Activated CD8-positive, alpha-beta T cell treated with anti-CD3 and anti-CD28 coated beads for 36 hours (primary cell): ENCODE measurements at regions not wholly inside any gene's neighbourhood (a gene's known extent, or its start where the extent isn't known, plus 50 kb on each side); places are given as distances from the start of the nearest gene placed in this dataset.

Source experiments
- ATAC-seq: fragments of 200-7000 bp; cut with Tn5 transposase; one replicate; pipeline ENCODE4 v1.10.0; 2021; ENCODE audit warnings: mild to moderate bottlenecking, moderate library complexity
- CTCF ChIA-PET: fragments of 350-600 bp; sonication (Branson Sonifier 250); formaldehyde crosslinking; loops from one replicate; lab custom pipeline; 2021; ENCODE audit warnings: antibody characterized with exemption; lab: Charles Lee
- POLR2A ChIA-PET: fragments of 350-600 bp; sonication (Branson Sonifier 250); formaldehyde crosslinking; loops from one replicate; lab custom pipeline; 2021; ENCODE audit warnings: antibody characterized with exemption; lab: Charles Lee
- DNase-seq: peaks from one replicate; pipeline ENCODE4 v3.0.0-alpha.2; 2020
- H3K27ac Mint-ChIP-seq: one replicate; pipeline ENCODE4 v1.8.0; 2021; ENCODE audit warnings: mild to moderate bottlenecking, mixed read lengths
- H3K27me3 Mint-ChIP-seq: one replicate; pipeline ENCODE4 v1.8.0; 2021; ENCODE audit warnings: mixed read lengths
- H3K36me3 Mint-ChIP-seq: one replicate; pipeline ENCODE4 v1.8.0; 2021; ENCODE audit warnings: low read depth, mixed read lengths
- H3K4me1 Mint-ChIP-seq: one replicate; pipeline ENCODE4 v1.8.0; 2021; ENCODE audit warnings: low read depth, mixed read lengths
- H3K4me3 Mint-ChIP-seq: one replicate; pipeline ENCODE4 v1.8.0; 2021; ENCODE audit warnings: mild to moderate bottlenecking, moderate library complexity, mixed read lengths
- H3K9me3 Mint-ChIP-seq: one replicate; pipeline ENCODE4 v1.8.0; 2021; ENCODE audit warnings: mixed read lengths
- intact Hi-C: fragments of 100-400 bp; cut with micrococcal nuclease; formaldehyde crosslinking; loops from one replicate; pipeline ENCODE4 v1.10.0; 2022
- TF ChIP-seq, protein P1 (sequence below): fragments of 200-600 bp; IDR thresholded peaks from one replicate; pipeline ENCODE4 v1.8.0; 2022; ENCODE audit warnings: antibody characterized with exemption, mild to moderate bottlenecking

DNA sequence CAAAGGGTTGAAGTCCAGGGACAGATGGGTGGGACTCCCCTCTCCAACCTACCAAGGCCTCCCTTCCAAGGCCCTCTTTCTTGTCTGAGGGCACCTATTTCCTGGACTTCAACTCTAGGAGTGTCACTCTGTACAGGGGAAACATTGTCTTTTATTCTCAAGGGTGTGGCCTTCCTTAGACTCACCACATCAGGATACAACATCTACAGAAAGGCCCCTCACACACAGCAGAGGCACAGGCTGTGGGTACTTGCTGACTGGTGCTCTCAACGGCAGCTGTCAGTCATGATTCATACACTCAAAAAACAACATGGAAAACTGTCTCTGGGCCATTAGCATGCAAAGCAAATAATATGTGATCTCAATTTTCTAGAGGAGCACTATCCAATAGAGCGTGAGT lies 78.0 kb downstream of the RCN1 start:
- no peak for DNase-seq
- no peak overlapping the region for H3K4me3 Mint-ChIP-seq
- ChIA-PET CTCF (interaction anchor here (1.4 to 2.1 kb wide), 2 partner anchors 116 to 118 kb away, joined by 3 to 9 read pairs; no protein-coding TSS in a partner anchor), POLR2A (no interaction called here)
- H3K4me1 Mint-ChIP-seq = peaks cover 7% of the 10 kb centered on the region
- ATAC-seq = no peak
- intact Hi-C loops = no loop called here
- no peaks in the 10 kb centered on the region for H3K9me3 Mint-ChIP-seq
- H3K27ac Mint-ChIP-seq = no peak overlapping the region
- TF ChIP-seq, protein P1, sequence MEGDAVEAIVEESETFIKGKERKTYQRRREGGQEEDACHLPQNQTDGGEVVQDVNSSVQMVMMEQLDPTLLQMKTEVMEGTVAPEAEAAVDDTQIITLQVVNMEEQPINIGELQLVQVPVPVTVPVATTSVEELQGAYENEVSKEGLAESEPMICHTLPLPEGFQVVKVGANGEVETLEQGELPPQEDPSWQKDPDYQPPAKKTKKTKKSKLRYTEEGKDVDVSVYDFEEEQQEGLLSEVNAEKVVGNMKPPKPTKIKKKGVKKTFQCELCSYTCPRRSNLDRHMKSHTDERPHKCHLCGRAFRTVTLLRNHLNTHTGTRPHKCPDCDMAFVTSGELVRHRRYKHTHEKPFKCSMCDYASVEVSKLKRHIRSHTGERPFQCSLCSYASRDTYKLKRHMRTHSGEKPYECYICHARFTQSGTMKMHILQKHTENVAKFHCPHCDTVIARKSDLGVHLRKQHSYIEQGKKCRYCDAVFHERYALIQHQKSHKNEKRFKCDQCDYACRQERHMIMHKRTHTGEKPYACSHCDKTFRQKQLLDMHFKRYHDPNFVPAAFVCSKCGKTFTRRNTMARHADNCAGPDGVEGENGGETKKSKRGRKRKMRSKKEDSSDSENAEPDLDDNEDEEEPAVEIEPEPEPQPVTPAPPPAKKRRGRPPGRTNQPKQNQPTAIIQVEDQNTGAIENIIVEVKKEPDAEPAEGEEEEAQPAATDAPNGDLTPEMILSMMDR = no peak
- H3K36me3 Mint-ChIP-seq = no peaks in the 10 kb centered on the region
- H3K27me3 Mint-ChIP-seq = no peaks in the 10 kb centered on the region

DNA sequence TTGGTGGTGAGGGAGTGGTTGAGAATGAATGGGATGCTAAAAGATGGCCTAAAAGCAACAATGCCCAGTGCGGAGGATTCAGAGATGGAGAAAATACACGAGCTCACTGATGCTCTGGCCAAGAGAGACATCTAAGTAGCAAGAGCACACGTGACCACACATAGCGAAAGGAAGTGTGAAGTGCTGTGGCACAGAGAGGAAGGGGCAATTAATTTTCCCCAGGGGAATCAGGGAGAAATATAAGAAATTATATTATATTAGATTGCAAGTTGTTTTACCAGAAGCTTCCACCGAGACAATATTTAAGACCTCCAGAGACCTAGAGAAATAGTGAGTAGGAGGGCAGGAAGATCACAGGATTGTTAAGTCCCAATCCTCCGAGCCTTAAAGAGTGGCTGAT lies 80.6 kb downstream of the RCN1 start:
- POLR2A ChIA-PET = no interaction called here

DNA sequence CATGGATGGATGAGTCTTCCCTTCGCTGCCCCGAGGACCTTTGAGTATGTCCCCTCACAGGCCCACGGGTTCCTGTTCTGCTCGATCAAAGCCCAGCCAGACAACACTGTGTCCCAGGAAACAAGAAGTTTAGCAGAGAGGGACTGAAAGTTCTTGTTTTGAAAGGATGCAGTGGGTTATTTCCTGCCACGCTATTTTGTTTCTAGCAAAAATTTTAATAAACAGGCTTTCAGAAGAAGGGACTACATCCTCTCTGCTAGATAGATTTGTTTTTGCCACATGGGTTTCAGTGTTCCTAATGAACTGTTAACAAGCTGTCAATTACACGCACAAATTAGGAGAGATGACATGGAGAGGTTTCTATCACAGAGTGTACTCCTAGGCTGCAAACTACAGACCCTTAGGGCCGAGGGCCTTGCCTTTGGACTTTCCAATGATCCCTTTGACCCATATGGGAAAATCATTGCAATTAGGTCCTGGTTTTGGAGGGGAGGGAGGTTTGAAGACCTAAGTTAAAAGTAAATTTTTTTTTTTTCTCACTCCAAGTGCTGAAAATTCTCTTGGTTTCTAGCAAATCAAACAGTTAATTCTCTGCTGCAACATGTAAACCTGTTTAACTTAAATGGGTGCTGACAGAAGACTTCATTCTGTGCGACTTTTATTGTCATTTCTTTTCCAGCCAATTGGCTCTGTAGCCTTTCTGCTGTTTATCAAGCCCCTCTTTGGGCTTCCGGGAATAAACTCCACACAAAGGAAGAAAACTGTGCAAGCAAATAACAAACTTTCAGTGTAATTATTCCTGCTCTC lies 81.4 kb downstream of the RCN1 start:
- POLR2A ChIA-PET = no interaction called here
- Mint-ChIP-seq H3K27ac (no peak overlapping the region), H3K4me3 (no peak overlapping the region), H3K9me3 (no peaks in the 10 kb centered on the region), H3K4me1 (peaks cover 7% of the 10 kb centered on the region), H3K36me3 (no peaks in the 10 kb centered on the region), H3K27me3 (no peaks in the 10 kb centered on the region)
- DNase-seq (no peak), ATAC-seq (no peak)
- TF ChIP-seq, protein P1 = no peak
- CTCF ChIA-PET = interaction anchor here (1.6 to 8.1 kb wide), 3 partner anchors 11 to 119 kb away, joined by 4 to 201 read pairs (median 4); no protein-coding TSS in a partner anchor
- intact Hi-C loops = no loop called here

More for the DNA sequence above, 80.6 kb downstream of the RCN1 start:
- intact Hi-C loops = no loop called here
- CTCF ChIA-PET = interaction anchor here (1.6 to 8.1 kb wide), 3 partner anchors 10 to 118 kb away, joined by 4 to 201 read pairs (median 4); no protein-coding TSS in a partner anchor
- no peaks in the 10 kb centered on the region for H3K27me3 Mint-ChIP-seq
- ATAC-seq (no peak), DNase-seq (no peak)
- H3K36me3 Mint-ChIP-seq = no peaks in the 10 kb centered on the region
- TF ChIP-seq, protein P1 = no peak
- H3K4me3 Mint-ChIP-seq = no peak overlapping the region
- H3K27ac Mint-ChIP-seq = no peak overlapping the region
- H3K4me1 Mint-ChIP-seq = peaks cover 7% of the 10 kb centered on the region
- no peaks in the 10 kb centered on the region for H3K9me3 Mint-ChIP-seq

DNA sequence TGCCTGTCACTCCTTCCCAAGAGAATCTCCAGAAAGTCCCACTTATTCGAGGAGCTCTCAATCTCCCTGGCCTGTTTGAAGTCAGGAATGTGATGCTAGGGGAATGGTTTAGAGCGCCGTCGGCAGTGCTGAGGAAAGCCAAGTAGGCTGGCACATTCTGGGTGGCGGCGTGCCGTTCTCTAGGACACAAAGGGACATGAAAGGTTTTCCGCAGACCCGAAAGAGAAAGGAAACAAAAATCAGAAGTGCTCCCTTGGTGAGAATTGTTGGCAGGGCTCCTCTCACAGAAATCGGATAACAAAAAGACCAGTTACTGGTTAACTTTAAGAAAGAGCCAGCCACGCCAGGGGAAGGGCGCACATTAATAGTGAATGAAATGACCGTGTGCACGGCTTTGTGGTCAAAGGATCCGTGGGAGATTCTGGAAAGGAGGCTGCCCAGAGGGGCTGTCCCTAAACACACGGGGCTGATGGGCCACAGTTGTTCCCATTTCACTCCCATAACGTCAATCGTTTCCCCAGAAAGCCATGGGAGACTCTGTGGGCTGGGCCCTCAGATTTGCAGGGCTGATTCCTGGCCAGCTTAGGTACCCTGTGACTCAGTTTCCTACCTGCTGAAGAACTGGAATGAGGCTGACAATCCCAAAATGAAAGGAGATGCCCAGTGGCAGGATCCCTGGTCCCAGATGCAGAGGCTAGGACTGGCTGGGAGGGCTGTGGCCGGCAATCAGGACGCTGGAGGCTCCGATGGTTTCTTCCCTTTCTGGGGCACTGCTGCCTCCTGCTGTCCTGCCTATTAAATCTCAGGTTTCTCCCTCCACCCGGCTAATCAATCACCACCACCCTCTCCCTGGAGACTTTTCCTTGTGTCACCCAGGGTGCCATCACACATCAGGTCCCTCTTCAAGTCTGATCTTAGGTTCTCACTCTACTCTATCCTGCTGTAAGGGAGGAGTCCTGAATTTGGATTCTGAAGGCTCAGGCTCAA lies 82.3 kb downstream of the RCN1 start:
- Mint-ChIP-seq H3K27ac (no peak overlapping the region), H3K9me3 (no peaks in the 10 kb centered on the region), H3K4me1 (peaks cover 7% of the 10 kb centered on the region), H3K27me3 (no peaks in the 10 kb centered on the region), H3K4me3 (no peak overlapping the region), H3K36me3 (no peaks in the 10 kb centered on the region)
- TF ChIP-seq, protein P1 = peak; percentile 52
- no peak for ATAC-seq
- DNase-seq = peak; percentile 32
- ChIA-PET POLR2A (no interaction called here), CTCF (interaction anchor here (0.8 to 8.1 kb wide), 2 partner anchors 120 to 127 kb away, joined by 3 to 201 read pairs; no protein-coding TSS in a partner anchor)
- intact Hi-C loops = no loop called here
